ENCODE measurements at regions not wholly inside any gene's neighbourhood (a gene's known extent, or its start where the extent isn't known, plus 50 kb on each side); places are given as distances from the start of the nearest gene placed in this dataset.

DNA sequence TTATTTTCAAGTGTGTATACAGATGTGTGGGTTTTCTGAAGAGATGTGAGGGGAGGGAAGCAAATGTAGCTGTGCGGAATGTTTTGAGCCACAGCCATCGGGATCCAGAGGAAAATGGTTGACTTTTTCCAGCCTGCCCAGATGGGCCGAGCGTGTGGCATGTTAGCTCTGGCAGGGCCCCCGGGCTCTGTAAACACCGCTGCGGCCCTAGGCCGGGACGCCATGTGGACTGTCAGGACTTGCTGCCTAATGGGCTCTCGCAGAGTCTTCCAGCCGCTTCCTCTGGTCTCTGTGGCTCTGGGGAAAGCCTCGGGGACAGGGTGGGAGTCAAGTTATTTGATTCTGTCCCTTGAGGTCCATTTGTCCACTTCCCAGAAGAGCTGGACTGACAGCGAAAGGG is 109.6 kb upstream of the PTCH1 start:
- no peaks in the 10 kb centered on the region for H3K9me3 Mint-ChIP-seq
- Histone ChIP-seq H3K27ac (ENCODE audit: low read depth in 1 of 2, low read length in 2 of 2) (no peak overlapping the region), H3K4me1 (ENCODE audit: insufficient read depth, low read length) (peaks cover 14% of the 10 kb centered on the region), H3K4me3 (ENCODE audit: low read length) (no peak overlapping the region), H3K9me3 (ENCODE audit: control insufficient read depth in 1 of 2, insufficient read depth in 1 of 2, low read length in 2 of 2) (peaks cover 0 to 17% of the 10 kb centered on the region in 2 experiments), H3K27me3 (ENCODE audit: control insufficient read depth in 1 of 2, insufficient read depth in 2 of 2, low read length in 2 of 2) (peaks cover 0 to 3% of the 10 kb centered on the region in 2 experiments), H3K36me3 (ENCODE audit: insufficient read depth, low read length) (no peaks in the 10 kb centered on the region)
- no peak overlapping the region for H3K4me3 Mint-ChIP-seq
- peaks cover 12% of the 10 kb centered on the region for H3K27me3 Mint-ChIP-seq
- H3K4me1 Mint-ChIP-seq (ENCODE audit: low read depth) = peaks cover 18% of the 10 kb centered on the region
- H3K27ac Mint-ChIP-seq = no peak overlapping the region
- intact Hi-C loops (cut with DNase I, micrococcal nuclease) = no loop called here
- DNase-seq (no peak), ATAC-seq (ENCODE audit: poor library complexity) (no peak)
- ChIA-PET CTCF (interaction anchor here (0.5 kb wide), 1 partner anchor 143 kb away, joined by 4 read pairs; no protein-coding TSS in a partner anchor), POLR2A (no interaction called here)
- no peaks in the 10 kb centered on the region for H3K36me3 Mint-ChIP-seq (ENCODE audit: low read depth)
- TF ChIP-seq, protein P1, sequence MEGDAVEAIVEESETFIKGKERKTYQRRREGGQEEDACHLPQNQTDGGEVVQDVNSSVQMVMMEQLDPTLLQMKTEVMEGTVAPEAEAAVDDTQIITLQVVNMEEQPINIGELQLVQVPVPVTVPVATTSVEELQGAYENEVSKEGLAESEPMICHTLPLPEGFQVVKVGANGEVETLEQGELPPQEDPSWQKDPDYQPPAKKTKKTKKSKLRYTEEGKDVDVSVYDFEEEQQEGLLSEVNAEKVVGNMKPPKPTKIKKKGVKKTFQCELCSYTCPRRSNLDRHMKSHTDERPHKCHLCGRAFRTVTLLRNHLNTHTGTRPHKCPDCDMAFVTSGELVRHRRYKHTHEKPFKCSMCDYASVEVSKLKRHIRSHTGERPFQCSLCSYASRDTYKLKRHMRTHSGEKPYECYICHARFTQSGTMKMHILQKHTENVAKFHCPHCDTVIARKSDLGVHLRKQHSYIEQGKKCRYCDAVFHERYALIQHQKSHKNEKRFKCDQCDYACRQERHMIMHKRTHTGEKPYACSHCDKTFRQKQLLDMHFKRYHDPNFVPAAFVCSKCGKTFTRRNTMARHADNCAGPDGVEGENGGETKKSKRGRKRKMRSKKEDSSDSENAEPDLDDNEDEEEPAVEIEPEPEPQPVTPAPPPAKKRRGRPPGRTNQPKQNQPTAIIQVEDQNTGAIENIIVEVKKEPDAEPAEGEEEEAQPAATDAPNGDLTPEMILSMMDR (IDR thresholded peaks at IDR 0.05) = no peak

DNA sequence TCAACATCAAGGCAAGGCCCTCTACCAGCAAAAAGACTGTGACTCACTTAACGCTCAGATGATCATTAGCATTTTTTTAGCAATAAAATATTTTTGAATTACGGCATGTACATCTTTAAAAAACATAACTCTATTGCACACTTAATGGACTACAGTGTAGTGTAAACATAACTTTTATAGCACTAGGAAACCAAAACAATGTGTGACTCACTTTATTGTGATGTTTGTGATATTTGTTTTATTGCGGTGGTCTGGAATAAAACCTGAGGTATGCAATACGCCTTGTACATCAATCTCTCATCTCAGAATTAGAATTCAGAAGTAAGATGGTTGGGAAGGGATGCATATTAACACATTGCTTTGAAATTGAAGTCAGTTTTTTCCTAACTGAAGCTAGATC is 106.9 kb upstream of the PTCH1 start:
- peaks cover 0 to 3% of the 10 kb centered on the region in 2 experiments for H3K27me3 ChIP-seq (ENCODE audit: control insufficient read depth in 1 of 2, insufficient read depth in 2 of 2, low read length in 2 of 2)
- ChIA-PET POLR2A (no interaction called here), CTCF (interaction anchor here (1.2 kb wide), 1 partner anchor 12 kb away, joined by 3 read pairs; no protein-coding TSS in a partner anchor)
- no peak overlapping the region for H3K27ac ChIP-seq (ENCODE audit: low read depth in 1 of 2, low read length in 2 of 2)
- TF ChIP-seq, protein P1 (IDR thresholded peaks at IDR 0.05) = no peak
- H3K4me3 ChIP-seq (ENCODE audit: low read length) = no peak overlapping the region
- Mint-ChIP-seq H3K36me3 (ENCODE audit: low read depth) (no peaks in the 10 kb centered on the region), H3K27me3 (peaks cover 12% of the 10 kb centered on the region), H3K4me3 (no peak overlapping the region), H3K9me3 (no peaks in the 10 kb centered on the region), H3K4me1 (ENCODE audit: low read depth) (peaks cover 18% of the 10 kb centered on the region), H3K27ac (no peak overlapping the region)
- peaks cover 14% of the 10 kb centered on the region for H3K4me1 ChIP-seq (ENCODE audit: insufficient read depth, low read length)
- DNase-seq (no peak), ATAC-seq (ENCODE audit: poor library complexity) (no peak)
- intact Hi-C loops (cut with DNase I, micrococcal nuclease) = no loop called here
- H3K36me3 ChIP-seq (ENCODE audit: insufficient read depth, low read length) = no peaks in the 10 kb centered on the region
- H3K9me3 ChIP-seq (ENCODE audit: control insufficient read depth in 1 of 2, insufficient read depth in 1 of 2, low read length in 2 of 2) = peaks cover 0 to 17% of the 10 kb centered on the region in 2 experiments

DNA sequence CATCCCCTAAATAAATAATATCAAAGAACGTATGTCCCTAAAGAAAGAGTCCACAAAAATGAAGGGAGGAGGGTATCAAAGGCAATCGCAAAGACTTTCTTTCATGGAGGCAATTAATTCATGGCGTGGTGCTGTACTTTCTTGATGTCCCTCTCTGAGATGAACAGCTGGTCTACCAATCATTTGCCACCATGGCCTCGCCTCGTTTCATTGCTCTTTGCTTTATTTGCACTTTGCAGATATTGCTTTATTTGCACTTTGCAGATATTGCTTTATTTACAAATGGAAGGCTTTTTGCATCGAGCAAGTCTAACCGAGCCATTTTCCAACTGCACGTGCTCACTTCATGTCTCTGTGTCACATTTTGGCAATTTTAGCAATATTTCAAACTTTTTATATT is 104.0 kb upstream of the PTCH1 start:
- Histone ChIP-seq H3K4me1 (ENCODE audit: insufficient read depth, low read length) (no peaks in the 10 kb centered on the region), H3K27me3 (ENCODE audit: control insufficient read depth in 1 of 2, insufficient read depth in 2 of 2, low read length in 2 of 2) (peaks cover 0 to 2% of the 10 kb centered on the region in 2 experiments), H3K36me3 (ENCODE audit: insufficient read depth, low read length) (no peaks in the 10 kb centered on the region), H3K4me3 (ENCODE audit: low read length) (no peak overlapping the region), H3K27ac (ENCODE audit: low read depth in 1 of 2, low read length in 2 of 2) (no peak overlapping the region), H3K9me3 (ENCODE audit: control insufficient read depth in 1 of 2, insufficient read depth in 1 of 2, low read length in 2 of 2) (no peaks in the 10 kb centered on the region)
- ChIA-PET POLR2A (no interaction called here), CTCF (no interaction called here)
- intact Hi-C loops (cut with DNase I, micrococcal nuclease) = no loop called here
- H3K4me1 Mint-ChIP-seq (ENCODE audit: low read depth) = peaks cover 4% of the 10 kb centered on the region
- no peaks in the 10 kb centered on the region for H3K9me3 Mint-ChIP-seq
- ATAC-seq (ENCODE audit: poor library complexity) (no peak), DNase-seq (no peak)
- H3K27ac Mint-ChIP-seq = no peak overlapping the region
- TF ChIP-seq, protein P1 (IDR thresholded peaks at IDR 0.05) = no peak
- H3K27me3 Mint-ChIP-seq = peaks cover 16% of the 10 kb centered on the region
- H3K36me3 Mint-ChIP-seq (ENCODE audit: low read depth) = no peaks in the 10 kb centered on the region
- no peak overlapping the region for H3K4me3 Mint-ChIP-seq
